ENCODE measurements at regions not wholly inside any gene's neighbourhood (a gene's known extent, or its start where the extent isn't known, plus 50 kb on each side); places are given as distances from the start of the nearest gene placed in this dataset.
"Not testable (repeated sequence)": the region's sequence is repeated elsewhere in the genome, so short reads cannot be mapped to it uniquely, and the experiment has no call there.

GRCh38 chr10:65660006-65660405, 1265.8 kb upstream of the LRRTM3 start:
- Histone ChIP-seq H3K9ac (ENCODE audit: low read length) (no peak overlapping the region), H3K36me3 (ENCODE audit: control insufficient read depth in 1 of 2, insufficient read depth in 2 of 2, low read depth in 1 of 2, low read length in 2 of 2) (no peaks in the 10 kb centered on the region), H3K23ac (ENCODE audit: low read length in 2 of 2) (no peak overlapping the region), H3K14ac (ENCODE audit: low read length in 2 of 2) (no peak overlapping the region), H2BK120ac (ENCODE audit: low read depth, low read length) (no peak overlapping the region), H3K4me3 (ENCODE audit: insufficient read depth in 1 of 2, low read depth in 1 of 2, low read length in 2 of 2) (no peak overlapping the region), H2BK5ac (ENCODE audit: low read depth, low read length, poor library complexity, severe bottlenecking) (no peak overlapping the region), H3K79me1 (replicated peaks; ENCODE audit: low read length, poor library complexity, severe bottlenecking) (no peaks in the 10 kb centered on the region), H4K91ac (ENCODE audit: low read length) (no peak overlapping the region), H2BK15ac (ENCODE audit: low read depth, poor library complexity, severe bottlenecking) (no peak overlapping the region), H3K9me3 (ENCODE audit: control insufficient read depth, low read length) (peaks cover 45% of the 10 kb centered on the region), H2BK12ac (ENCODE audit: low read length in 2 of 2) (no peak overlapping the region), H2AFZ (ENCODE audit: low read depth, low read length) (no peak overlapping the region), H3K27ac (ENCODE audit: low read length, poor library complexity, severe bottlenecking) (no peak overlapping the region), H3K4me1 (ENCODE audit: control insufficient read depth, insufficient read depth, low read depth, low read length) (no peaks in the 10 kb centered on the region), H3K27me3 (ENCODE audit: control insufficient read depth in 1 of 2, insufficient read depth in 1 of 2, low read length in 2 of 2) (no peaks in the 10 kb centered on the region), H2AK5ac (ENCODE audit: low read length, severe bottlenecking) (no peak overlapping the region), H3K4ac (ENCODE audit: low read depth in 1 of 2, low read length in 2 of 2) (no peak overlapping the region), H3K4me2 (ENCODE audit: low read length, poor library complexity, severe bottlenecking) (no peak overlapping the region), H4K8ac (ENCODE audit: low read length) (no peak overlapping the region), H3K18ac (ENCODE audit: low read depth in 1 of 2, low read length in 2 of 2) (no peak overlapping the region)
- no peak for DNase-seq
- 100% methylated on average over 1 of the region's 1 CpG for WGBS

- H3K4me1 ChIP-seq (ENCODE audit: control insufficient read depth, insufficient read depth, low read depth, low read length): no peaks in the 10 kb centered on the region
- no peak overlapping the region for H3K4ac ChIP-seq (ENCODE audit: low read depth in 1 of 2, low read length in 2 of 2)
- no peak overlapping the region for H3K14ac ChIP-seq (ENCODE audit: low read length in 2 of 2)
- H3K36me3 ChIP-seq (ENCODE audit: control insufficient read depth in 1 of 2, insufficient read depth in 2 of 2, low read depth in 1 of 2, low read length in 2 of 2): no peaks in the 10 kb centered on the region
- H2BK5ac ChIP-seq (ENCODE audit: low read depth, low read length, poor library complexity, severe bottlenecking): no peak overlapping the region
- H2BK15ac ChIP-seq (ENCODE audit: low read depth, poor library complexity, severe bottlenecking): no peak overlapping the region
- H3K4me2 ChIP-seq (ENCODE audit: low read length, poor library complexity, severe bottlenecking): no peak overlapping the region
- H2BK12ac ChIP-seq (ENCODE audit: low read length in 2 of 2): no peak overlapping the region
- DNase-seq: peak; percentile 44
- 81% methylated on average over 2 of the region's 3 CpGs for WGBS
- no peak overlapping the region for H4K8ac ChIP-seq (ENCODE audit: low read length)
- H2AFZ ChIP-seq (ENCODE audit: low read depth, low read length): no peak overlapping the region
- H3K79me1 ChIP-seq (replicated peaks; ENCODE audit: low read length, poor library complexity, severe bottlenecking): no peaks in the 10 kb centered on the region
- no peaks in the 10 kb centered on the region for H3K27me3 ChIP-seq (ENCODE audit: control insufficient read depth in 1 of 2, insufficient read depth in 1 of 2, low read length in 2 of 2)
- H3K27ac ChIP-seq (ENCODE audit: low read length, poor library complexity, severe bottlenecking): no peak overlapping the region
- no peak overlapping the region for H3K4me3 ChIP-seq (ENCODE audit: insufficient read depth in 1 of 2, low read depth in 1 of 2, low read length in 2 of 2)
- H3K9ac ChIP-seq (ENCODE audit: low read length): no peak overlapping the region
- no peak overlapping the region for H3K18ac ChIP-seq (ENCODE audit: low read depth in 1 of 2, low read length in 2 of 2)
- no peak overlapping the region for H2BK120ac ChIP-seq (ENCODE audit: low read depth, low read length)
- H4K91ac ChIP-seq (ENCODE audit: low read length): no peak overlapping the region
- peaks cover 25% of the 10 kb centered on the region for H3K9me3 ChIP-seq (ENCODE audit: control insufficient read depth, low read length)
- no peak overlapping the region for H2AK5ac ChIP-seq (ENCODE audit: low read length, severe bottlenecking)
- no peak overlapping the region for H3K23ac ChIP-seq (ENCODE audit: low read length in 2 of 2)
These were observed 1255.7 kb upstream of the LRRTM3 start for GRCh38 chr10:65670087-65670486.

- not testable (repeated sequence) for H3K18ac ChIP-seq (ENCODE audit: low read depth in 1 of 2, low read length in 2 of 2); H2BK15ac ChIP-seq (ENCODE audit: low read depth, poor library complexity, severe bottlenecking); H3K4ac ChIP-seq (ENCODE audit: low read depth in 1 of 2, low read length in 2 of 2); DNase-seq; H3K79me1 ChIP-seq (replicated peaks; ENCODE audit: low read length, poor library complexity, severe bottlenecking); H3K4me3 ChIP-seq (ENCODE audit: insufficient read depth in 1 of 2, low read depth in 1 of 2, low read length in 2 of 2); H3K14ac ChIP-seq (ENCODE audit: low read length in 2 of 2); H3K4me1 ChIP-seq (ENCODE audit: control insufficient read depth, insufficient read depth, low read depth, low read length); H3K9ac ChIP-seq (ENCODE audit: low read length); H2BK5ac ChIP-seq (ENCODE audit: low read depth, low read length, poor library complexity, severe bottlenecking); H2BK12ac ChIP-seq (ENCODE audit: low read length in 2 of 2); H4K8ac ChIP-seq (ENCODE audit: low read length); H2BK120ac ChIP-seq (ENCODE audit: low read depth, low read length); H4K91ac ChIP-seq (ENCODE audit: low read length); H2AK5ac ChIP-seq (ENCODE audit: low read length, severe bottlenecking); H3K23ac ChIP-seq (ENCODE audit: low read length in 2 of 2); H2AFZ ChIP-seq (ENCODE audit: low read depth, low read length); H3K27me3 ChIP-seq (ENCODE audit: control insufficient read depth in 1 of 2, insufficient read depth in 1 of 2, low read length in 2 of 2); H3K27ac ChIP-seq (ENCODE audit: low read length, poor library complexity, severe bottlenecking); H3K36me3 ChIP-seq (ENCODE audit: control insufficient read depth in 1 of 2, insufficient read depth in 2 of 2, low read depth in 1 of 2, low read length in 2 of 2); H3K4me2 ChIP-seq (ENCODE audit: low read length, poor library complexity, severe bottlenecking)
- peaks cover 25% of the 10 kb centered on the region for H3K9me3 ChIP-seq (ENCODE audit: control insufficient read depth, low read length)
- 100% methylated on average over 1 of the region's 1 CpG for WGBS
These were observed 1255.2 kb upstream of the LRRTM3 start for GRCh38 chr10:65670596-65670995.

GRCh38 chr10:65675236-65675635, 1250.6 kb upstream of the LRRTM3 start:
- H3K9ac ChIP-seq (ENCODE audit: low read length): no peak overlapping the region
- no peaks in the 10 kb centered on the region for H3K4me1 ChIP-seq (ENCODE audit: control insufficient read depth, insufficient read depth, low read depth, low read length)
- no peak overlapping the region for H3K14ac ChIP-seq (ENCODE audit: low read length in 2 of 2)
- H2BK12ac ChIP-seq (ENCODE audit: low read length in 2 of 2): no peak overlapping the region
- no peak overlapping the region for H4K8ac ChIP-seq (ENCODE audit: low read length)
- H3K79me1 ChIP-seq (replicated peaks; ENCODE audit: low read length, poor library complexity, severe bottlenecking): no peaks in the 10 kb centered on the region
- H3K23ac ChIP-seq (ENCODE audit: low read length in 2 of 2): no peak overlapping the region
- DNase-seq: no peak
- H3K27me3 ChIP-seq (ENCODE audit: control insufficient read depth in 1 of 2, insufficient read depth in 1 of 2, low read length in 2 of 2): no peaks in the 10 kb centered on the region
- no peak overlapping the region for H2AFZ ChIP-seq (ENCODE audit: low read depth, low read length)
- no peak overlapping the region for H3K18ac ChIP-seq (ENCODE audit: low read depth in 1 of 2, low read length in 2 of 2)
- no peak overlapping the region for H3K4ac ChIP-seq (ENCODE audit: low read depth in 1 of 2, low read length in 2 of 2)
- H3K4me2 ChIP-seq (ENCODE audit: low read length, poor library complexity, severe bottlenecking): no peak overlapping the region
- no peak overlapping the region for H4K91ac ChIP-seq (ENCODE audit: low read length)
- no peak overlapping the region for H2BK120ac ChIP-seq (ENCODE audit: low read depth, low read length)
- H2BK15ac ChIP-seq (ENCODE audit: low read depth, poor library complexity, severe bottlenecking): no peak overlapping the region
- H3K27ac ChIP-seq (ENCODE audit: low read length, poor library complexity, severe bottlenecking): no peak overlapping the region
- no peaks in the 10 kb centered on the region for H3K36me3 ChIP-seq (ENCODE audit: control insufficient read depth in 1 of 2, insufficient read depth in 2 of 2, low read depth in 1 of 2, low read length in 2 of 2)
- H2BK5ac ChIP-seq (ENCODE audit: low read depth, low read length, poor library complexity, severe bottlenecking): no peak overlapping the region
- 97% methylated on average over 5 of the region's 7 CpGs for WGBS
- H2AK5ac ChIP-seq (ENCODE audit: low read length, severe bottlenecking): no peak overlapping the region
- peaks cover 21% of the 10 kb centered on the region for H3K9me3 ChIP-seq (ENCODE audit: control insufficient read depth, low read length)
- H3K4me3 ChIP-seq (ENCODE audit: insufficient read depth in 1 of 2, low read depth in 1 of 2, low read length in 2 of 2): no peak overlapping the region

Measured in mesenchymal stem cell (in vitro differentiated cells and primary cell).